Upper lobe of left lung (tissue), 4 donors: ENCODE measurements at regions not wholly inside any gene's neighbourhood (a gene's known extent, or its start where the extent isn't known, plus 50 kb on each side); places are given as distances from the start of the nearest gene placed in this dataset.

Source experiments
- EP300 ChIP-seq, 4 donors: sonication (generic); formaldehyde crosslinking; IDR thresholded peaks; one replicate each; pipeline ENCODE4 v1.5.1; 2017; ENCODE audit warnings: antibody characterized with exemption in 4 of 4, control low read depth in 2 of 4
- TF ChIP-seq, protein P1 (sequence below), 6 experiments: fragments of 450-650 bp in 4 of 6; fragments of 200-600 bp in 2 of 6; sonication (generic) in 2 of 6; IDR thresholded peaks; one replicate each; pipeline ENCODE4 v1.5.1; 2016 to 2019; ENCODE audit warnings: antibody characterized with exemption in 6 of 6

DNA sequence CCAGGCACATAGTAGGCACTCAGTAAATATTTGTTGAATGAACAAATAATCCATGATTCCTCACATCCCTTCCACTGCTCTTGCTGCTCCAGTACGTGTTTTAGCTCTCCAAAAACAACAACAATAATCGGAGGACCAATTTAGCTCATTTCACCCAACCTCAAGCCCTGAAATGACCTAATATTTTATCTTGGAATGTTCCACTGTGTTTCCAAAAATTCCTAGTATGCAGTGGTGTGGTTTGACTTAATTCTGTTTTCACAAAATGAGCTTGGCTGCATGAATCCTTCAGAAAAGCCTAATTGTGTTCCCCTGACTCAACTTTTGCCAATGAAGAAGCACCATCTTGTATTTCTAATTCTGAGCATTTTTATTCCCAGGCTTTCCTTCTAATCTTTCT, 168.0 kb upstream of the PHACTR1 start:
- TF ChIP-seq, protein P1, sequence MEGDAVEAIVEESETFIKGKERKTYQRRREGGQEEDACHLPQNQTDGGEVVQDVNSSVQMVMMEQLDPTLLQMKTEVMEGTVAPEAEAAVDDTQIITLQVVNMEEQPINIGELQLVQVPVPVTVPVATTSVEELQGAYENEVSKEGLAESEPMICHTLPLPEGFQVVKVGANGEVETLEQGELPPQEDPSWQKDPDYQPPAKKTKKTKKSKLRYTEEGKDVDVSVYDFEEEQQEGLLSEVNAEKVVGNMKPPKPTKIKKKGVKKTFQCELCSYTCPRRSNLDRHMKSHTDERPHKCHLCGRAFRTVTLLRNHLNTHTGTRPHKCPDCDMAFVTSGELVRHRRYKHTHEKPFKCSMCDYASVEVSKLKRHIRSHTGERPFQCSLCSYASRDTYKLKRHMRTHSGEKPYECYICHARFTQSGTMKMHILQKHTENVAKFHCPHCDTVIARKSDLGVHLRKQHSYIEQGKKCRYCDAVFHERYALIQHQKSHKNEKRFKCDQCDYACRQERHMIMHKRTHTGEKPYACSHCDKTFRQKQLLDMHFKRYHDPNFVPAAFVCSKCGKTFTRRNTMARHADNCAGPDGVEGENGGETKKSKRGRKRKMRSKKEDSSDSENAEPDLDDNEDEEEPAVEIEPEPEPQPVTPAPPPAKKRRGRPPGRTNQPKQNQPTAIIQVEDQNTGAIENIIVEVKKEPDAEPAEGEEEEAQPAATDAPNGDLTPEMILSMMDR (IDR thresholded peaks at IDR 0.05), result no peak
- TF ChIP-seq EP300 (IDR thresholded peaks at IDR 0.05), result no peak
